ENCODE measurements at regions not wholly inside any gene's neighbourhood (a gene's known extent, or its start where the extent isn't known, plus 50 kb on each side); places are given as distances from the start of the nearest gene placed in this dataset.

- TF ChIP-seq, protein P1, sequence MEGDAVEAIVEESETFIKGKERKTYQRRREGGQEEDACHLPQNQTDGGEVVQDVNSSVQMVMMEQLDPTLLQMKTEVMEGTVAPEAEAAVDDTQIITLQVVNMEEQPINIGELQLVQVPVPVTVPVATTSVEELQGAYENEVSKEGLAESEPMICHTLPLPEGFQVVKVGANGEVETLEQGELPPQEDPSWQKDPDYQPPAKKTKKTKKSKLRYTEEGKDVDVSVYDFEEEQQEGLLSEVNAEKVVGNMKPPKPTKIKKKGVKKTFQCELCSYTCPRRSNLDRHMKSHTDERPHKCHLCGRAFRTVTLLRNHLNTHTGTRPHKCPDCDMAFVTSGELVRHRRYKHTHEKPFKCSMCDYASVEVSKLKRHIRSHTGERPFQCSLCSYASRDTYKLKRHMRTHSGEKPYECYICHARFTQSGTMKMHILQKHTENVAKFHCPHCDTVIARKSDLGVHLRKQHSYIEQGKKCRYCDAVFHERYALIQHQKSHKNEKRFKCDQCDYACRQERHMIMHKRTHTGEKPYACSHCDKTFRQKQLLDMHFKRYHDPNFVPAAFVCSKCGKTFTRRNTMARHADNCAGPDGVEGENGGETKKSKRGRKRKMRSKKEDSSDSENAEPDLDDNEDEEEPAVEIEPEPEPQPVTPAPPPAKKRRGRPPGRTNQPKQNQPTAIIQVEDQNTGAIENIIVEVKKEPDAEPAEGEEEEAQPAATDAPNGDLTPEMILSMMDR (IDR thresholded peaks at IDR 0.05) = no peak
- TF ChIP-seq POLR2A (IDR thresholded peaks at IDR 0.05) = no peak
These were observed 262.1 kb downstream of the BRINP2 start for GRCh38 chr1:177432897-177433296.
